IMR-90 (cell line): ENCODE measurements at regions not wholly inside any gene's neighbourhood (a gene's known extent, or its start where the extent isn't known, plus 50 kb on each side); places are given as distances from the start of the nearest gene placed in this dataset.

Source experiments
- ATAC-seq: fragments of 200-7000 bp; cut with Tn5 transposase; 2 replicates; pipeline ENCODE4 v1.9.1; 2020; ENCODE audit warnings: low read depth, mild to moderate bottlenecking, moderate library complexity
- BruUV-seq: library from RNA; stranded (reverse); fragments of 400-500 nt; replicated peaks from 2 replicates; lab custom pipeline; 2021; lab: Mats Ljungman, UMichigan
- CTCF ChIA-PET: fragments of 300-600 bp; formaldehyde crosslinking; extraction: SDS; loops from one replicate; lab custom pipeline; 2021; ENCODE audit warnings: antibody characterized with exemption; lab: Yijun Ruan, JAX
- POLR2A ChIA-PET: fragments of 300-600 bp; sonication (Branson Sonifier 250); formaldehyde crosslinking; loops from one replicate; lab custom pipeline; 2022; ENCODE audit warnings: antibody characterized with exemption; ENCODE audit not compliant: unreplicated experiment; lab: Charles Lee
- DNase-seq: peaks from one replicate; pipeline ENCODE4 v3.0.0; 2013
- H2AFZ ChIP-seq: replicated peaks from 2 replicates; pipeline ENCODE3; 2013; ENCODE audit warnings: low read length, mild to moderate bottlenecking; ENCODE audit not compliant: poor library complexity
- H2AK5ac ChIP-seq: 2 replicates; pipeline ENCODE4 v1.6.1; 2013; ENCODE audit warnings: low read depth, low read length, inconsistent platforms
- H2AK9ac ChIP-seq: replicated peaks from 2 replicates; pipeline ENCODE3; 2013; ENCODE audit warnings: mild to moderate bottlenecking, low read depth, low read length, moderate library complexity; ENCODE audit not compliant: poor library complexity
- H2BK120ac ChIP-seq: 2 replicates; pipeline ENCODE4 v1.6.1; 2013; ENCODE audit warnings: low read depth, low read length, inconsistent platforms
- H2BK15ac ChIP-seq: 3 replicates; pipeline ENCODE4 v1.6.1; 2013; ENCODE audit warnings: low read depth, low read length, inconsistent platforms
- H2BK20ac ChIP-seq: 2 replicates; pipeline ENCODE4 v1.6.1; 2013; ENCODE audit warnings: low read depth, mild to moderate bottlenecking, inconsistent platforms, low read length, moderate library complexity
- H2BK5ac ChIP-seq: 2 replicates; pipeline ENCODE4 v1.6.1; 2013; ENCODE audit warnings: mild to moderate bottlenecking, low read depth, low read length, inconsistent platforms; ENCODE audit not compliant: poor library complexity, severe bottlenecking
- H3K14ac ChIP-seq: replicated peaks from 2 replicates; pipeline ENCODE4 v1.6.1; 2013; ENCODE audit warnings: low read depth, low read length, inconsistent platforms
- H3K18ac ChIP-seq: 2 replicates; pipeline ENCODE4 v1.6.1; 2013; ENCODE audit warnings: low read depth, low read length, control low read depth
- H3K23ac ChIP-seq: 2 replicates; pipeline ENCODE4 v1.6.1; 2013; ENCODE audit warnings: low read depth, low read length, inconsistent platforms
- H3K27ac ChIP-seq: 2 replicates; pipeline ENCODE4 v1.5.1; 2013; ENCODE audit warnings: mild to moderate bottlenecking, control low read depth, low read length; ENCODE audit not compliant: insufficient read depth
- H3K27me3 ChIP-seq: 2 replicates; pipeline ENCODE4 v1.6.1; 2013; ENCODE audit warnings: low read length; ENCODE audit not compliant: control insufficient read depth, insufficient read depth
- H3K36me3 ChIP-seq: 2 replicates; pipeline ENCODE4 v1.6.1; 2013; ENCODE audit warnings: low read length, mixed read lengths; ENCODE audit not compliant: control insufficient read depth, insufficient read depth
- H3K4ac ChIP-seq: 2 replicates; pipeline ENCODE4 v1.6.1; 2013; ENCODE audit warnings: low read depth, low read length, inconsistent platforms
- H3K4me1 ChIP-seq: 2 replicates; pipeline ENCODE4 v1.6.1; 2013; ENCODE audit warnings: low read length, mixed read lengths; ENCODE audit not compliant: control insufficient read depth, insufficient read depth
- H3K4me2 ChIP-seq: 2 replicates; pipeline ENCODE4 v1.6.1; 2013; ENCODE audit warnings: low read depth, mild to moderate bottlenecking, control low read depth, low read length, moderate library complexity
- H3K4me3 ChIP-seq: 2 replicates; pipeline ENCODE4 v1.5.1; 2013; ENCODE audit warnings: low read depth, mild to moderate bottlenecking, control low read depth, low read length, moderate library complexity; ENCODE audit not compliant: insufficient read depth
- H3K56ac ChIP-seq: 2 replicates; pipeline ENCODE4 v1.6.1; 2013; ENCODE audit warnings: low read length, inconsistent platforms; ENCODE audit not compliant: insufficient read depth; ENCODE audit errors: extremely low read depth
- H3K79me1 ChIP-seq, 2 experiments: 2 replicates each; pipeline ENCODE4 v1.6.1; 2013; ENCODE audit warnings: low read length in 2 of 2, inconsistent platforms in 1 of 2, low read depth in 1 of 2
- H3K9ac ChIP-seq: 2 replicates; pipeline ENCODE4 v1.6.1; 2013; ENCODE audit warnings: low read depth, low read length, control low read depth
- H3K9me1 ChIP-seq: 2 replicates; pipeline ENCODE4 v1.6.1; 2013; ENCODE audit warnings: low read length, inconsistent platforms; ENCODE audit not compliant: insufficient read depth
- H3K9me3 ChIP-seq: 2 replicates; pipeline ENCODE4 v1.6.1; 2013; ENCODE audit warnings: low read length; ENCODE audit not compliant: control insufficient read depth, insufficient read depth
- H4K20me1 ChIP-seq: 2 replicates; pipeline ENCODE4 v1.6.1; 2013; ENCODE audit warnings: low read length, inconsistent platforms; ENCODE audit not compliant: insufficient read depth
- H4K5ac ChIP-seq: 2 replicates; pipeline ENCODE4 v1.6.1; 2013; ENCODE audit warnings: mild to moderate bottlenecking, low read depth, low read length, control low read depth
- H4K8ac ChIP-seq, 2 experiments: 2 replicates each; pipeline ENCODE4 v1.6.1; 2013; ENCODE audit warnings: low read depth in 2 of 2, low read length in 2 of 2, control low read depth in 1 of 2, inconsistent platforms in 1 of 2
- H4K91ac ChIP-seq: 2 replicates; pipeline ENCODE4 v1.6.1; 2013; ENCODE audit warnings: low read depth, low read length, inconsistent platforms; ENCODE audit not compliant: insufficient read depth
- NFE2L2 ChIP-seq: fragments of 150-350 bp; IDR thresholded peaks from 2 replicates; pipeline ENCODE4 v1.6.1; 2016; ENCODE audit warnings: low read depth, mild to moderate bottlenecking, low read length
- SMC3 ChIP-seq: fragments of 150-350 bp; IDR thresholded peaks from 2 replicates; pipeline ENCODE4 v1.6.1; 2016; ENCODE audit warnings: low read depth, mild to moderate bottlenecking, antibody characterized with exemption, low read length, moderate library complexity
- WGBS, 2 experiments: methylation state at CpG; one replicate each; pipeline versions ENCODE4 v1.1.5 to v1.1.7; 2013; ENCODE audit warnings: missing lambda C conversion rate in 2 of 2; ENCODE audit not compliant: insufficient read length in 1 of 2; ENCODE audit errors: extremely low coverage in 2 of 2; 5-methylcytosine and 5-hydroxymethylcytosine counted together
- dilution Hi-C: fragments of 300-500 bp; cut with HindIII; formaldehyde crosslinking; loops from one replicate; pipeline ENCODE4 v1.14.3; 2018; ENCODE audit warnings: low sequenced_read_pairs; ENCODE audit not compliant: unreplicated experiment
- in situ Hi-C: fragments of 300-500 bp; cut with MboI; formaldehyde crosslinking; loops from 3 replicates; pipeline ENCODE4 v1.14.3; 2019; ENCODE audit warnings: low sequenced_read_pairs, inconsistent platforms, mixed read lengths
- intact Hi-C: fragments of 100-400 bp; cut with micrococcal nuclease; formaldehyde crosslinking; loops from 2 replicates; pipeline ENCODE4 v1.10.0; 2022

GRCh38 chr2:8241317-8241716, 440.5 kb upstream of the ID2 start:
- Histone ChIP-seq H2AFZ (no peak overlapping the region), H3K9me3 (peaks cover 7% of the 10 kb centered on the region), H4K20me1 (no peaks in the 10 kb centered on the region), H3K14ac (no peak overlapping the region), H3K27me3 (peaks cover 4% of the 10 kb centered on the region; the same call in 1 of the 2 replicates), H3K18ac (no peak overlapping the region), H3K9me1 (no peaks in the 10 kb centered on the region), H3K27ac (no peak overlapping the region), H2BK15ac (no peak overlapping the region), H3K4ac (no peak overlapping the region), H2AK5ac (no peak overlapping the region), H3K79me1 (no peaks in the 10 kb centered on the region), H3K4me2 (no peak overlapping the region), H2BK120ac (no peak overlapping the region), H2BK5ac (no peak overlapping the region), H4K8ac (no peak overlapping the region), H4K91ac (no peak overlapping the region), H2BK20ac (no peak overlapping the region), H4K5ac (no peak overlapping the region), H3K4me3 (no peak overlapping the region), H3K4me1 (no peaks in the 10 kb centered on the region; the same call in 1 of the 2 replicates), H3K56ac (no peak overlapping the region), H3K23ac (no peak overlapping the region), H2AK9ac (no peak overlapping the region), H3K36me3 (no peaks in the 10 kb centered on the region), H3K9ac (no peak overlapping the region)
- ChIA-PET POLR2A (no interaction called here), CTCF (no interaction called here)
- no peak for DNase-seq
- WGBS, 2 experiments: no CpG with 5 or more reads among the region's 3 CpGs
- in situ Hi-C loops: no loop called here
- intact Hi-C loops: no loop called here
- ATAC-seq: no peak
- BruUV-seq: no TSS peak
- dilution Hi-C loops: no loop called here
- TF ChIP-seq NFE2L2 (no peak), SMC3 (no peak)
